Fibroblast of the aortic adventitia (primary cell): ENCODE measurements at regions not wholly inside any gene's neighbourhood (a gene's known extent, or its start where the extent isn't known, plus 50 kb on each side); places are given as distances from the start of the nearest gene placed in this dataset.

Experiments used
- DNase-seq: peaks from one replicate; pipeline ENCODE4 v3.0.0-alpha.2; 2010; ENCODE audit warnings: low read depth
- H3K4me3 ChIP-seq: 2 replicates; pipeline ENCODE4 v1.5.1; 2011; ENCODE audit warnings: low read depth, mild to moderate bottlenecking, control low read depth, low read length, moderate library complexity
- CTCF ChIP-seq: IDR thresholded peaks from 2 replicates; pipeline ENCODE4 v1.5.1; 2011; ENCODE audit warnings: mild to moderate bottlenecking, low read length, control low read depth, inconsistent platforms; ENCODE audit not compliant: insufficient read depth

GRCh38 chr6:114690625-114691024, 347.8 kb upstream of the HS3ST5 start:
- TF ChIP-seq CTCF = no peak
- no peak for DNase-seq
- no peak overlapping the region for H3K4me3 ChIP-seq

DNA sequence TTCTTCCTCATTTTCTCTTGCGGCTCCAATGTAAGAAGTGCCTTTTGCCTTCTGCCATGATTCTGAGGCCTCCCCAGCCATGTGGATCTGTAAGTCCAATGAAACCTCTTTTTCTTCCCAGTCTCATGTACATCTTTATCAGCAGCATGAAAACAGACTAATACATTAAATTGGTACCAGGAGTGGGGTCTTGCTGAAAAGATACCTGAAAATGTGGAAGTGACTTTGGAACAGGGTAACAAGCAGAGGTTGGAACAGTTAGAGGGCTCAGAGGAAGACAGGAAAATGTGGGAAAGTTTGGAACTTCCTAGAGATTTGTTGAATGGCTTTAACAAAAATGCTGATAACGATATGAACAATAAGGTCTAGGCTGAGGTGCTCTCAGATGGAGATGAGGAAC, 316.7 kb upstream of the HS3ST5 start:
- no peak for TF ChIP-seq CTCF
- no peak overlapping the region for H3K4me3 ChIP-seq
- DNase-seq = no peak

GRCh38 chr6:114651611-114652010, 308.8 kb upstream of the HS3ST5 start:
- no peak overlapping the region for H3K4me3 ChIP-seq
- TF ChIP-seq CTCF = no peak
- DNase-seq = no peak

DNA sequence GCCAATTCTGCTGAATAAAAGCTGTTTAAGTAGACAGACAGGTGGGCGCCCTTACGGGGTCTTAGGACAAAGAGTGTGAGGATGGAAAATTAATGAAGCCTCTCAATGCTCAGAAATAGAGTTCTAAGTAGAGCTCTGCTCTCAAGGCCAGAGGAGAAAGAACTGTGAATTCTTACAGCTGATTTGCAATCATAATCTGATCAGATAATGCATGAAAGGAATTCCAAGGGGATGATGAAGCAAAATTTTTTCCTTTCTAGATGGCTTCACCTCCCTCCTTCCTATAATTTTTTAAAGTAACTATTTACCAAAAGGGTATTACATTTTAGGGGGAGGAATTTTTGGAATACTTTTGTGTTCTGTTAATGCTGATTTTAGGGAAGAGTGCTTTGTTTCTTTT, 308.1 kb upstream of the HS3ST5 start:
- no peak for DNase-seq
- no peak overlapping the region for H3K4me3 ChIP-seq
- TF ChIP-seq CTCF = no peak

- no peak for TF ChIP-seq CTCF
- no peak overlapping the region for H3K4me3 ChIP-seq
- no peak for DNase-seq
These were observed 306.5 kb upstream of the HS3ST5 start for GRCh38 chr6:114649298-114649697.

GRCh38 chr6:114648847-114649246, 306.0 kb upstream of the HS3ST5 start:
- TF ChIP-seq CTCF = no peak
- DNase-seq = no peak
- no peak overlapping the region for H3K4me3 ChIP-seq

GRCh38 chr6:114638341-114638740, 295.5 kb upstream of the HS3ST5 start:
- no peak overlapping the region for H3K4me3 ChIP-seq
- TF ChIP-seq CTCF = no peak
- no peak for DNase-seq
